GM12878 (cell line): ENCODE measurements at regions not wholly inside any gene's neighbourhood (a gene's known extent, or its start where the extent isn't known, plus 50 kb on each side); places are given as distances from the start of the nearest gene placed in this dataset.

Experiments
- ATAC-seq: fragments of 200-7000 bp; cut with Tn5 transposase; 3 replicates; pipeline ENCODE4 v1.9.1; 2020; ENCODE audit warnings: mild to moderate bottlenecking, moderate library complexity
- BruUV-seq: library from RNA; stranded (reverse); fragments of 400-500 nt; replicated peaks from 2 replicates; lab custom pipeline; 2021; lab: Mats Ljungman, UMichigan
- CTCF ChIA-PET: fragments of 300-600 bp; sonication (Branson Sonifier 250); formaldehyde crosslinking; extraction: SDS; loops from one replicate; lab custom pipeline; 2021; ENCODE audit warnings: inconsistent platforms; lab: Yijun Ruan, JAX
- POLR2A ChIA-PET: fragments of 350-600 bp; formaldehyde crosslinking; extraction: SDS; loops from one replicate; lab custom pipeline; 2021; ENCODE audit warnings: inconsistent platforms; lab: Charles Lee
- RAD21 ChIA-PET: fragments of 300-600 bp; sonication (Branson Sonifier 250); formaldehyde crosslinking; loops from one replicate; lab custom pipeline; 2023; ENCODE audit warnings: antibody characterized with exemption; ENCODE audit not compliant: unreplicated experiment; lab: Charles Lee
- SMC1A ChIA-PET: fragments of 300-600 bp; sonication (Branson Sonifier 250); formaldehyde crosslinking; loops from one replicate; lab custom pipeline; 2023; ENCODE audit not compliant: unreplicated experiment, uncharacterized antibody; lab: Charles Lee
- DNase-seq: peaks from one replicate; pipeline ENCODE4 v3.0.0-alpha.2; 2011; ENCODE audit warnings: low read depth, low spot score
- FAIRE-seq: peaks from 3 replicates; lab custom pipeline; 2011; peaks lifted over from hg19 to GRCh38; lab: Jason Lieb, UNC
- H2AFZ ChIP-seq: 2 replicates; pipeline ENCODE4 v1.6.0; 2011; ENCODE audit warnings: low read depth, low read length, control low read depth; ENCODE audit not compliant: control insufficient read depth
- H3K27ac ChIP-seq: 2 replicates; pipeline ENCODE4 v1.5.1; 2011; ENCODE audit warnings: control low read depth; ENCODE audit not compliant: control insufficient read depth, insufficient read depth
- H3K27me3 ChIP-seq, 2 experiments: replicated peaks in 1 of 2; 2 replicates each; pipeline versions ENCODE4 v1.6.0 to v1.6.1; 2011; ENCODE audit warnings: low read length in 1 of 2; ENCODE audit not compliant: control insufficient read depth in 2 of 2, insufficient read depth in 2 of 2
- H3K36me3 ChIP-seq, 2 experiments: 2 replicates each; pipeline ENCODE4 v1.5.1; 2011; ENCODE audit warnings: low read length in 1 of 2; ENCODE audit not compliant: control insufficient read depth in 2 of 2, insufficient read depth in 2 of 2
- H3K4me1 ChIP-seq: 2 replicates; pipeline ENCODE4 v1.6.1; 2011; ENCODE audit warnings: mild to moderate bottlenecking, low read length, moderate library complexity, mixed read lengths; ENCODE audit not compliant: control insufficient read depth, insufficient read depth
- H3K4me2 ChIP-seq: 2 replicates; pipeline ENCODE4 v1.6.0; 2011; ENCODE audit warnings: control low read depth; ENCODE audit not compliant: control insufficient read depth, insufficient read depth
- H3K4me3 ChIP-seq: fragments of 200-600 bp; sonication (generic); 2 replicates; pipeline ENCODE4 v1.5.1; 2016
- H3K79me2 ChIP-seq: 2 replicates; pipeline ENCODE4 v1.6.0; 2011; ENCODE audit warnings: low read length; ENCODE audit not compliant: control insufficient read depth, insufficient read depth
- H3K9ac ChIP-seq: 2 replicates; pipeline ENCODE4 v1.8.0; 2011; ENCODE audit warnings: low read length, control low read depth, mixed read lengths; ENCODE audit not compliant: control insufficient read depth, insufficient read depth
- H3K9me3 ChIP-seq: replicated peaks from 3 replicates; pipeline ENCODE4 v1.5.1; 2011; ENCODE audit warnings: mild to moderate bottlenecking, low read length; ENCODE audit not compliant: control insufficient read depth, insufficient read depth
- H4K20me1 ChIP-seq: 2 replicates; pipeline ENCODE4 v1.6.0; 2011; ENCODE audit not compliant: control insufficient read depth, insufficient read depth
- BCLAF1 ChIP-seq: fragments of 450-650 bp; IDR thresholded peaks from 2 replicates; pipeline ENCODE4 v1.6.1; 2017; ENCODE audit warnings: antibody characterized with exemption, mild to moderate bottlenecking, moderate library complexity
- MTA3 ChIP-seq: IDR thresholded peaks from 2 replicates; pipeline ENCODE4 v1.6.1; 2012; ENCODE audit warnings: low read length, inconsistent platforms, borderline replicate concordance
- RBBP5 ChIP-seq: fragments of 200-600 bp; sonication (generic); conservative IDR thresholded peaks from 2 replicates; pipeline ENCODE4 v1.6.1; 2016
- ZNF687 ChIP-seq: fragments of 450-650 bp; IDR thresholded peaks from 2 replicates; pipeline ENCODE4 v1.6.1; 2017; ENCODE audit warnings: mild to moderate bottlenecking, moderate library complexity
- WGBS: methylation state at CpG from one replicate; pipeline ENCODE4 v1.1.6; 2016; ENCODE audit warnings: low lambda C conversion rate; ENCODE audit not compliant: insufficient replicate concordance, insufficient coverage; ENCODE audit errors: missing lambda C conversion rate; 5-methylcytosine and 5-hydroxymethylcytosine counted together
- in situ Hi-C: fragments of 300-500 bp; cut with MboI; formaldehyde crosslinking; loops from 9 replicates; pipeline ENCODE4 v1.14.3; 2018; ENCODE audit warnings: mixed read lengths
- intact Hi-C: fragments of 100-400 bp; cut with micrococcal nuclease; formaldehyde crosslinking; loops from one replicate; pipeline ENCODE4 v1.14.2; 2022; ENCODE audit not compliant: unreplicated experiment

GRCh38 chrX:98141466-98141865 lies 1257.8 kb downstream of the RPA4 start:
- Histone ChIP-seq H3K27me3 (no peaks in the 10 kb centered on the region), H3K9me3 (no peaks in the 10 kb centered on the region), H3K9ac (no peak overlapping the region), H3K4me3 (no peak overlapping the region), H3K79me2 (no peaks in the 10 kb centered on the region), H2AFZ (no peak overlapping the region), H3K4me2 (no peak overlapping the region), H3K36me3 (no peaks in the 10 kb centered on the region), H3K4me1 (no peaks in the 10 kb centered on the region), H3K27ac (no peak overlapping the region), H4K20me1 (no peaks in the 10 kb centered on the region)
- no peak for FAIRE-seq
- SMC1A ChIA-PET = no interaction called here
- RAD21 ChIA-PET = no interaction called here
- DNase-seq = no peak
- CTCF ChIA-PET = no interaction called here
- POLR2A ChIA-PET = no interaction called here
- intact Hi-C loops = no loop called here
- no peak for TF ChIP-seq BCLAF1
- no peak for TF ChIP-seq MTA3
- no peak for TF ChIP-seq RBBP5
- TF ChIP-seq ZNF687 = no peak
- in situ Hi-C loops = no loop called here
- ATAC-seq = no peak
- BruUV-seq = no TSS peak
- WGBS = 91% methylated on average over 1 of the region's 1 CpG
